MM.1S (cell line): ENCODE measurements at regions not wholly inside any gene's neighbourhood (a gene's known extent, or its start where the extent isn't known, plus 50 kb on each side); places are given as distances from the start of the nearest gene placed in this dataset.
"Not testable (repeated sequence)": the region's sequence is repeated elsewhere in the genome, so short reads cannot be mapped to it uniquely, and the experiment has no call there.

Experiments
- DNase-seq: peaks from one replicate; pipeline ENCODE4 v3.0.0-alpha.2; 2015
- H2AFZ ChIP-seq: fragments of 300-600 bp; sonication (generic); 2 replicates; pipeline ENCODE4 v1.6.0; 2016; ENCODE audit warnings: antibody characterized with exemption, low read length
- H3F3A ChIP-seq: fragments of 300-600 bp; sonication (generic); 2 replicates; pipeline ENCODE4 v1.6.1; 2016; ENCODE audit warnings: mild to moderate bottlenecking, antibody characterized with exemption, low read length, moderate library complexity, mixed read lengths; ENCODE audit not compliant: insufficient read depth
- H3K27ac ChIP-seq: fragments of 300-600 bp; sonication (generic); 2 replicates; pipeline ENCODE4 v1.5.1; 2016; ENCODE audit warnings: mild to moderate bottlenecking, low read length
- H3K27me3 ChIP-seq: fragments of 300-600 bp; sonication (generic); replicated peaks from 2 replicates; pipeline ENCODE4 v1.6.0; 2016; ENCODE audit warnings: low read length; ENCODE audit not compliant: insufficient read depth
- H3K36me3 ChIP-seq: fragments of 300-600 bp; sonication (generic); replicated peaks from 2 replicates; pipeline ENCODE4 v1.6.1; 2016; ENCODE audit warnings: mild to moderate bottlenecking, low read length, mixed read lengths; ENCODE audit not compliant: insufficient read depth
- H3K4me1 ChIP-seq: fragments of 300-600 bp; sonication (generic); 2 replicates; pipeline ENCODE4 v1.6.1; 2016; ENCODE audit warnings: low read length, mixed read lengths
- H3K4me2 ChIP-seq: fragments of 300-600 bp; sonication (generic); 2 replicates; pipeline ENCODE4 v1.6.0; 2016; ENCODE audit warnings: low read depth, low read length
- H3K4me3 ChIP-seq: fragments of 300-600 bp; sonication (generic); 2 replicates; pipeline ENCODE4 v1.5.1; 2016; ENCODE audit warnings: low read length, mixed read lengths
- H3K79me2 ChIP-seq: fragments of 300-600 bp; sonication (generic); 2 replicates; pipeline ENCODE4 v1.6.1; 2016; ENCODE audit warnings: mixed run types, low read length, mixed read lengths
- H3K9ac ChIP-seq: fragments of 300-600 bp; sonication (generic); 2 replicates; pipeline ENCODE4 v1.6.1; 2016; ENCODE audit warnings: low read length, mixed read lengths
- H3K9me2 ChIP-seq: fragments of 300-600 bp; sonication (generic); replicated peaks from 2 replicates; pipeline ENCODE4 v1.6.1; 2016; ENCODE audit warnings: mild to moderate bottlenecking, low read length, mixed read lengths; ENCODE audit not compliant: insufficient read depth
- H3K9me3 ChIP-seq: fragments of 300-600 bp; sonication (generic); replicated peaks from 2 replicates; pipeline ENCODE4 v1.6.1; 2016; ENCODE audit warnings: mild to moderate bottlenecking, low read length, mixed read lengths; ENCODE audit not compliant: insufficient read depth
- H4K20me1 ChIP-seq: fragments of 300-600 bp; sonication (generic); 2 replicates; pipeline ENCODE4 v1.6.1; 2016; ENCODE audit warnings: mild to moderate bottlenecking, low read length, moderate library complexity, mixed read lengths; ENCODE audit not compliant: insufficient read depth
- CTCF ChIP-seq: fragments of 300-600 bp; sonication (generic); IDR thresholded peaks from 2 replicates; pipeline ENCODE4 v1.5.1; 2016; ENCODE audit warnings: antibody characterized with exemption, low read length, mixed read lengths
- EZH2 ChIP-seq: fragments of 300-600 bp; sonication (generic); optimal IDR thresholded peaks from 2 replicates; pipeline ENCODE3; 2017; ENCODE audit warnings: low read depth, mild to moderate bottlenecking, antibody characterized with exemption, low read length, mixed read lengths
- EZH2phosphoT487 ChIP-seq: fragments of 300-600 bp; sonication (generic); IDR thresholded peaks from 2 replicates; pipeline ENCODE4 v1.6.1; 2018; ENCODE audit warnings: antibody characterized with exemption, low read length

- Histone ChIP-seq H3K27ac (no peak overlapping the region), H3K36me3 (no peaks in the 10 kb centered on the region), H3K9ac (no peak overlapping the region), H3K79me2 (no peaks in the 10 kb centered on the region), H3K27me3 (no peaks in the 10 kb centered on the region), H3F3A (no peaks in the 10 kb centered on the region), H3K9me2 (no peaks in the 10 kb centered on the region), H3K4me3 (no peak overlapping the region), H3K9me3 (no peaks in the 10 kb centered on the region), H3K4me2 (no peak overlapping the region), H3K4me1 (0 out of 2 replicates have a peak, but pooled peaks cover 6% of the 10 kb centered on the region), H2AFZ (no peak overlapping the region), H4K20me1 (no peaks in the 10 kb centered on the region)
- no peak for DNase-seq
- no peak for TF ChIP-seq CTCF
- no peak for TF ChIP-seq EZH2
- TF ChIP-seq EZH2phosphoT487: no peak
These were observed 199.4 kb upstream of the CENPE start for GRCh38 chr4:103397541-103397940.

GRCh38 chr4:103387508-103388011 is 189.4 kb upstream of the CENPE start:
- H3K4me1 ChIP-seq, H3K9me3 ChIP-seq, H3K27me3 ChIP-seq, H3K36me3 ChIP-seq, H3K9me2 ChIP-seq, H3F3A ChIP-seq, H3K4me2 ChIP-seq, DNase-seq, H3K79me2 ChIP-seq, H3K9ac ChIP-seq, H2AFZ ChIP-seq, H4K20me1 ChIP-seq, H3K4me3 ChIP-seq, H3K27ac ChIP-seq: not testable (repeated sequence)

GRCh38 chr4:103385565-103385964 is 187.4 kb upstream of the CENPE start:
- not testable (repeated sequence) for H3K9me2 ChIP-seq, H3K9ac ChIP-seq, H2AFZ ChIP-seq, H3K4me3 ChIP-seq, H3K4me1 ChIP-seq, H3K4me2 ChIP-seq, H3K9me3 ChIP-seq, H3K36me3 ChIP-seq, H3F3A ChIP-seq, H3K79me2 ChIP-seq, H4K20me1 ChIP-seq, H3K27ac ChIP-seq, DNase-seq, H3K27me3 ChIP-seq

- no peaks in the 10 kb centered on the region for H3K27me3 ChIP-seq
- H3K4me1 ChIP-seq: no peaks in the 10 kb centered on the region
- no peak overlapping the region for H3K4me2 ChIP-seq
- no peaks in the 10 kb centered on the region for H3K36me3 ChIP-seq
- no peaks in the 10 kb centered on the region for H3K9me3 ChIP-seq
- no peaks in the 10 kb centered on the region for H3F3A ChIP-seq
- H2AFZ ChIP-seq: no peak overlapping the region
- no peaks in the 10 kb centered on the region for H4K20me1 ChIP-seq
- H3K79me2 ChIP-seq: no peaks in the 10 kb centered on the region
- no peak overlapping the region for H3K4me3 ChIP-seq
- H3K9ac ChIP-seq: no peak overlapping the region
- H3K27ac ChIP-seq: no peak overlapping the region
- no peak for DNase-seq
- no peaks in the 10 kb centered on the region for H3K9me2 ChIP-seq
- TF ChIP-seq CTCF: no peak
- no peak for TF ChIP-seq EZH2phosphoT487
- no peak for TF ChIP-seq EZH2
These were observed 177.1 kb upstream of the CENPE start for GRCh38 chr4:103375278-103375677.
